B cell (primary cell): ENCODE measurements at regions not wholly inside any gene's neighbourhood (a gene's known extent, or its start where the extent isn't known, plus 50 kb on each side); places are given as distances from the start of the nearest gene placed in this dataset.
"Not testable (repeated sequence)": the region's sequence is repeated elsewhere in the genome, so short reads cannot be mapped to it uniquely, and the experiment has no call there.

ENCODE experiments used
- ATAC-seq: fragments of 200-7000 bp; cut with Tn5 transposase; one replicate; pipeline ENCODE4 v1.10.0; 2021; ENCODE audit warnings: low read depth, mild to moderate bottlenecking, moderate number of reproducible peaks, moderate library complexity
- CTCF ChIA-PET: fragments of 350-600 bp; sonication (Branson Sonifier 250); formaldehyde crosslinking; loops from one replicate; lab custom pipeline; 2021; ENCODE audit warnings: antibody characterized with exemption, inconsistent platforms; lab: Charles Lee
- POLR2A ChIA-PET: fragments of 350-600 bp; sonication (Branson Sonifier 250); formaldehyde crosslinking; loops from one replicate; lab custom pipeline; 2021; ENCODE audit warnings: antibody characterized with exemption; lab: Charles Lee
- DNase-seq: peaks from one replicate; pipeline ENCODE4 v3.0.0; 2013
- H2AFZ ChIP-seq: 2 replicates; pipeline ENCODE4 v1.6.1; 2012; ENCODE audit warnings: mild to moderate bottlenecking, low read depth, low read length; ENCODE audit not compliant: insufficient read depth, poor library complexity, severe bottlenecking
- H3K27ac ChIP-seq, 2 donors: 1 replicate in 1 of 2; 2 replicates in 1 of 2; pipeline ENCODE4 v1.5.1; 2012 to 2013; ENCODE audit warnings: low read length in 2 of 2, mild to moderate bottlenecking in 2 of 2, moderate library complexity in 1 of 2
- H3K27me3 ChIP-seq, 4 experiments: fragments of 200-600 bp in 1 of 4; sonication (generic) in 1 of 4; replicated peaks in 1 of 4; 1 replicate in 2 of 4; 2 replicates in 2 of 4; pipeline versions ENCODE4 v1.6.1 to v1.7.0; 2013 to 2016; ENCODE audit warnings: low read length in 3 of 4, mild to moderate bottlenecking in 2 of 4, mixed read lengths in 1 of 4, moderate library complexity in 1 of 4; ENCODE audit not compliant: insufficient read depth in 4 of 4, control insufficient read depth in 3 of 4; ENCODE audit errors: control extremely low read depth in 1 of 4
- H3K36me3 ChIP-seq, 2 experiments: replicated peaks in 1 of 2; 1 replicate in 1 of 2; 2 replicates in 1 of 2; pipeline versions ENCODE4 v1.6.1 to v1.7.1; 2013; ENCODE audit warnings: low read length in 1 of 2; ENCODE audit not compliant: insufficient read depth in 2 of 2, control insufficient read depth in 1 of 2; ENCODE audit errors: control extremely low read depth in 1 of 2, extremely low read depth in 1 of 2
- H3K4me1 ChIP-seq, 2 donors: fragments of 200-600 bp in 1 of 2; sonication (generic) in 1 of 2; 1 replicate in 1 of 2; 2 replicates in 1 of 2; pipeline versions ENCODE4 v1.5.1 to v1.6.1; 2013 to 2017; ENCODE audit warnings: low read length in 2 of 2; ENCODE audit not compliant: control insufficient read depth in 2 of 2, insufficient read depth in 2 of 2
- H3K4me2 ChIP-seq: replicated peaks from 2 replicates; pipeline ENCODE3; 2012; ENCODE audit warnings: mild to moderate bottlenecking, low read depth, low read length; ENCODE audit not compliant: poor library complexity, severe bottlenecking
- H3K4me3 ChIP-seq, 5 experiments: fragments of 200-600 bp in 1 of 5; sonication (generic) in 1 of 5; 1 replicate in 3 of 5; 2 replicates in 2 of 5; pipeline versions ENCODE4 v1.5.1 to v1.7.0; 2011 to 2016; ENCODE audit warnings: low read length in 4 of 5, mild to moderate bottlenecking in 4 of 5, low read depth in 2 of 5, control low read depth in 1 of 5, moderate library complexity in 1 of 5; ENCODE audit not compliant: insufficient read depth in 1 of 5; ENCODE audit errors: control extremely low read depth in 1 of 5, extremely low read depth in 1 of 5
- H3K79me2 ChIP-seq: fragments of 200-600 bp; sonication (generic); one replicate; pipeline ENCODE4 v1.6.0; 2016; ENCODE audit warnings: low read length; ENCODE audit not compliant: control insufficient read depth, insufficient read depth
- H3K9ac ChIP-seq: fragments of 200-600 bp; sonication (generic); 2 replicates; pipeline ENCODE4 v1.6.1; 2017; ENCODE audit warnings: mild to moderate bottlenecking, low read length, moderate library complexity
- H3K9me3 ChIP-seq, 3 donors: one replicate each; pipeline versions ENCODE4 v1.6.1 to v1.7.1; 2013; ENCODE audit warnings: low read length in 2 of 3; ENCODE audit not compliant: control insufficient read depth in 2 of 3, insufficient read depth in 1 of 3; ENCODE audit errors: control extremely low read depth in 1 of 3
- H4K20me1 ChIP-seq: 2 replicates; pipeline ENCODE4 v1.6.0; 2012; ENCODE audit warnings: mild to moderate bottlenecking, low read length; ENCODE audit not compliant: insufficient read depth, control insufficient read depth, poor library complexity, severe bottlenecking
- H3K27ac Mint-ChIP-seq: one replicate; pipeline ENCODE4 v1.8.0; 2021; ENCODE audit warnings: mixed read lengths
- H3K27me3 Mint-ChIP-seq: one replicate; pipeline ENCODE4 v1.8.0; 2021; ENCODE audit warnings: mixed read lengths
- H3K4me1 Mint-ChIP-seq: one replicate; pipeline ENCODE4 v1.8.0; 2021; ENCODE audit warnings: mixed read lengths
- H3K4me3 Mint-ChIP-seq: one replicate; pipeline ENCODE4 v1.8.0; 2021; ENCODE audit warnings: mixed read lengths
- H3K9me3 Mint-ChIP-seq: one replicate; pipeline ENCODE4 v1.8.0; 2022; ENCODE audit warnings: mixed read lengths; ENCODE audit not compliant: insufficient read depth
- WGBS: methylation state at CpG from one replicate; pipeline ENCODE4 v1.1.5; 2013; ENCODE audit warnings: missing lambda C conversion rate; ENCODE audit not compliant: insufficient coverage; 5-methylcytosine and 5-hydroxymethylcytosine counted together
- intact Hi-C: fragments of 100-400 bp; cut with micrococcal nuclease; formaldehyde crosslinking; loops from one replicate; pipeline ENCODE4 v1.10.0; 2022

GRCh38 chr1:120944691-120945090 is 55.1 kb downstream of the PPIAL4A start:
- H4K20me1 ChIP-seq, DNase-seq, ATAC-seq, H3K4me1 ChIP-seq, CTCF ChIA-PET, H3K4me2 ChIP-seq, H3K79me2 ChIP-seq, H2AFZ ChIP-seq, H3K27me3 Mint-ChIP-seq, POLR2A ChIA-PET, H3K4me3 Mint-ChIP-seq, H3K36me3 ChIP-seq, intact Hi-C loops, H3K9me3 Mint-ChIP-seq, H3K27ac Mint-ChIP-seq, H3K27me3 ChIP-seq, H3K27ac ChIP-seq, H3K9ac ChIP-seq, H3K4me3 ChIP-seq, H3K9me3 ChIP-seq: not testable (repeated sequence)
- H3K4me1 Mint-ChIP-seq = peaks cover 14% of the 10 kb centered on the region
- WGBS = no CpG with 5 or more reads among the region's 20 CpGs

- H3K9ac ChIP-seq, H3K9me3 Mint-ChIP-seq, POLR2A ChIA-PET, H3K4me3 ChIP-seq, H3K36me3 ChIP-seq, H3K4me1 ChIP-seq, H4K20me1 ChIP-seq, CTCF ChIA-PET, H3K4me2 ChIP-seq, H3K27ac ChIP-seq, H2AFZ ChIP-seq, intact Hi-C loops, H3K4me3 Mint-ChIP-seq, H3K9me3 ChIP-seq, ATAC-seq, H3K27me3 Mint-ChIP-seq, H3K27ac Mint-ChIP-seq, H3K27me3 ChIP-seq, DNase-seq, H3K79me2 ChIP-seq: not testable (repeated sequence)
- 92% methylated on average over 4 of the region's 10 CpGs for WGBS
- peaks cover 14% of the 10 kb centered on the region for H3K4me1 Mint-ChIP-seq
These were observed 55.6 kb downstream of the PPIAL4A start for GRCh38 chr1:120945122-120945521.

- H3K9me3 Mint-ChIP-seq, H2AFZ ChIP-seq, intact Hi-C loops, H3K9ac ChIP-seq, DNase-seq, POLR2A ChIA-PET, H3K4me3 Mint-ChIP-seq, H3K36me3 ChIP-seq, H3K79me2 ChIP-seq, H3K27me3 ChIP-seq, H3K4me1 Mint-ChIP-seq, H3K4me1 ChIP-seq, CTCF ChIA-PET, H3K27ac ChIP-seq, H3K27me3 Mint-ChIP-seq, ATAC-seq, H3K4me2 ChIP-seq, H3K9me3 ChIP-seq, H3K4me3 ChIP-seq, H4K20me1 ChIP-seq, H3K27ac Mint-ChIP-seq: not testable (repeated sequence)
- no CpG with 5 or more reads among the region's 4 CpGs for WGBS
These were observed 57.5 kb downstream of the PPIAL4A start for GRCh38 chr1:120947114-120947513.

DNA sequence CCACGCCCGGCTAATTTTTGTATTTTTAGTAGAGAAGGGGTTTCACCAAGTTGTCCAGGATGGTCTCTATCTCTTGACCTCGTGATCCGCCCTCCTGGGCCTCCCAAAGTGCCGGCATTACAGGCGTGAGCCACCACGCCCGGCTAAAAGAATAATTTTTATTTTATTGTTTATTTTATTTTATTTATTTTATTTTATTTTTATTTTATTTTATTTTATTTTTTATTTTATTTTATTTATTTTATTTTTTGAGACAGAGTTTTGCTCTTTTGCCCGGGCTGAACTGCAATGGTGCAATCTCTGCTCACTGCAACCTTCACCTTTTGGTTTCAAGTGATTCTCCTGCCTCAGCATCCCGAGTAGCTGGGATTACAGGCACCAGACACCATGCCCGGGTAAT is 60.2 kb downstream of the PPIAL4A start:
- WGBS = 90% methylated on average over 2 of the region's 11 CpGs

More for the DNA sequence above, 60.2 kb downstream of the PPIAL4A start:
- H3K4me3 Mint-ChIP-seq, H3K4me1 Mint-ChIP-seq, H3K9me3 ChIP-seq, H3K27me3 Mint-ChIP-seq, ATAC-seq, CTCF ChIA-PET, H4K20me1 ChIP-seq, H3K36me3 ChIP-seq, H3K9me3 Mint-ChIP-seq, H3K27ac Mint-ChIP-seq, H3K27ac ChIP-seq, intact Hi-C loops, H2AFZ ChIP-seq, H3K27me3 ChIP-seq, H3K4me1 ChIP-seq, H3K4me3 ChIP-seq, POLR2A ChIA-PET, H3K9ac ChIP-seq, H3K79me2 ChIP-seq, DNase-seq, H3K4me2 ChIP-seq: not testable (repeated sequence)
